ENCODE measurements at regions not wholly inside any gene's neighbourhood (a gene's known extent, or its start where the extent isn't known, plus 50 kb on each side); places are given as distances from the start of the nearest gene placed in this dataset.
"Not testable (repeated sequence)": the region's sequence is repeated elsewhere in the genome, so short reads cannot be mapped to it uniquely, and the experiment has no call there.

GRCh38 chr13:50229960-50230661 lies 214.9 kb downstream of the KCNRG start:
- DNase-seq (ENCODE audit: low read depth), result peak; percentile 57

- no peak for DNase-seq (ENCODE audit: low read depth)
Measured at GRCh38 chr13:50230662-50230978, 215.4 kb downstream of the KCNRG start.

- not testable (repeated sequence) for DNase-seq (ENCODE audit: low read depth)
Measured at GRCh38 chr13:50233574-50233973, 218.3 kb downstream of the KCNRG start.

- no peak for DNase-seq (ENCODE audit: low read depth)
Measured at GRCh38 chr13:50235604-50236342, 220.5 kb downstream of the KCNRG start.

- no peak for DNase-seq (ENCODE audit: low read depth)
Measured at GRCh38 chr13:50236898-50237318, 221.7 kb downstream of the KCNRG start.

- DNase-seq (ENCODE audit: low read depth), result no peak
Measured at GRCh38 chr13:50238922-50239321, 223.7 kb downstream of the KCNRG start.

GRCh38 chr13:50241479-50241878 lies 226.2 kb downstream of the KCNRG start:
- no peak for DNase-seq (ENCODE audit: low read depth)

- no peak for DNase-seq (ENCODE audit: low read depth)
Measured at GRCh38 chr13:50243931-50244330, 228.7 kb downstream of the KCNRG start.

- no peak for DNase-seq (ENCODE audit: low read depth)
Measured at GRCh38 chr13:50244355-50244712, 229.1 kb downstream of the KCNRG start.

- peak; percentile 95 for DNase-seq (ENCODE audit: low read depth)
Measured at GRCh38 chr13:50244713-50245574, 229.7 kb downstream of the KCNRG start.

GRCh38 chr13:50247223-50247622 lies 232.0 kb downstream of the KCNRG start:
- DNase-seq (ENCODE audit: low read depth), result no peak

- DNase-seq (ENCODE audit: low read depth), result no peak
Measured at GRCh38 chr13:50248516-50249143, 233.4 kb downstream of the KCNRG start.

GRCh38 chr13:50249144-50249521 lies 233.9 kb downstream of the KCNRG start:
- DNase-seq (ENCODE audit: low read depth), result no peak

- DNase-seq (ENCODE audit: low read depth), result no peak
Measured at GRCh38 chr13:50250401-50250800, 235.2 kb downstream of the KCNRG start.

- DNase-seq (ENCODE audit: low read depth), result no peak
Measured at GRCh38 chr13:50255639-50256038, 240.4 kb downstream of the KCNRG start.

GRCh38 chr13:50256536-50257321 lies 241.5 kb downstream of the KCNRG start:
- not testable (repeated sequence) for DNase-seq (ENCODE audit: low read depth)

- DNase-seq (ENCODE audit: low read depth), result no peak
Measured at GRCh38 chr13:50257646-50258045, 242.4 kb downstream of the KCNRG start.

- DNase-seq (ENCODE audit: low read depth), result no peak
Measured at GRCh38 chr13:50261130-50261901, 246.1 kb downstream of the KCNRG start.

- no peak for DNase-seq (ENCODE audit: low read depth)
Measured at GRCh38 chr13:50267066-50267465, 251.8 kb downstream of the KCNRG start.

- no peak for DNase-seq (ENCODE audit: low read depth)
Measured at GRCh38 chr13:50267917-50268316, 252.7 kb downstream of the KCNRG start.

- no peak for DNase-seq (ENCODE audit: low read depth)
Measured at GRCh38 chr13:50268500-50268899, 253.3 kb downstream of the KCNRG start.
